Stomach (tissue), 8 donors: ENCODE measurements at regions not wholly inside any gene's neighbourhood (a gene's known extent, or its start where the extent isn't known, plus 50 kb on each side); places are given as distances from the start of the nearest gene placed in this dataset.
"Not testable (repeated sequence)": the region's sequence is repeated elsewhere in the genome, so short reads cannot be mapped to it uniquely, and the experiment has no call there.

Experiments used
- DNase-seq, 2 donors: peaks; one replicate each; pipeline versions ENCODE4 v3.0.0 to v3.0.0-alpha.2; 2013 to 2019
- H3K27ac ChIP-seq, 5 donors: fragments of 200-600 bp in 4 of 5; sonication (generic) in 4 of 5; one replicate each; pipeline ENCODE4 v1.5.1; 2013 to 2019; ENCODE audit warnings: mild to moderate bottlenecking in 1 of 5, moderate library complexity in 1 of 5
- H3K27me3 ChIP-seq, 3 donors: fragments of 200-600 bp; sonication (generic); one replicate each; pipeline ENCODE4 v1.5.1; 2017 to 2019; ENCODE audit warnings: mixed run types in 1 of 3
- H3K36me3 ChIP-seq, 4 donors: fragments of 200-600 bp; sonication (generic); 1 replicate in 3 of 4; 2 replicates in 1 of 4; pipeline ENCODE4 v1.5.1; 2016 to 2019
- H3K4me1 ChIP-seq, 4 donors: fragments of 200-600 bp; sonication (generic); one replicate each; pipeline ENCODE4 v1.5.1; 2016 to 2019
- H3K4me3 ChIP-seq, 4 donors: fragments of 200-600 bp; sonication (generic) in 3 of 4; one replicate each; pipeline ENCODE4 v1.5.1; 2016 to 2019; ENCODE audit warnings: mild to moderate bottlenecking in 1 of 4
- H3K9me3 ChIP-seq, 4 donors: fragments of 200-600 bp; sonication (generic); one replicate each; pipeline ENCODE4 v1.5.1; 2016 to 2019
- EP300 ChIP-seq: sonication (generic); formaldehyde crosslinking; IDR thresholded peaks from one replicate; pipeline ENCODE4 v1.6.1; 2017; ENCODE audit warnings: antibody characterized with exemption
- POLR2A ChIP-seq, 4 donors: fragments of 450-650 bp; IDR thresholded peaks; one replicate each; pipeline ENCODE4 v1.6.1; 2016; ENCODE audit warnings: antibody characterized with exemption in 4 of 4, control low read depth in 2 of 4, mild to moderate bottlenecking in 1 of 4, moderate library complexity in 1 of 4
- POLR2AphosphoS5 ChIP-seq, 3 donors: sonication (generic); formaldehyde crosslinking; IDR thresholded peaks; one replicate each; pipeline ENCODE4 v1.6.1; 2016; ENCODE audit warnings: antibody characterized with exemption in 3 of 3
- WGBS, 5 donors: extraction: QIAGEN DNeasy Blood & Tissue Kit in 3 of 5; methylation state at CpG; one replicate each; pipeline versions ENCODE4 v1.1.5 to v1.1.7; 2013 to 2018; 5-methylcytosine and 5-hydroxymethylcytosine counted together
- intact Hi-C: fragments of 100-400 bp; cut with DNase I; formaldehyde crosslinking; loops from one replicate; pipeline ENCODE4 v1.15.1; 2023; ENCODE audit warnings: low total_unique reads
- TF ChIP-seq, protein P1 (sequence below), 7 experiments: fragments of 450-650 bp in 4 of 7; fragments of 200-600 bp in 3 of 7; sonication (generic) in 3 of 7; IDR thresholded peaks; one replicate each; pipeline ENCODE4 v1.5.1; 2016 to 2019; ENCODE audit warnings: antibody characterized with exemption in 7 of 7, control low read depth in 2 of 7, mild to moderate bottlenecking in 1 of 7
- donor health status: healthy with polysubstance abuse.
- donor health status: Bipolar disorder and iron deficiency.
- donor health status: healthy.

DNA sequence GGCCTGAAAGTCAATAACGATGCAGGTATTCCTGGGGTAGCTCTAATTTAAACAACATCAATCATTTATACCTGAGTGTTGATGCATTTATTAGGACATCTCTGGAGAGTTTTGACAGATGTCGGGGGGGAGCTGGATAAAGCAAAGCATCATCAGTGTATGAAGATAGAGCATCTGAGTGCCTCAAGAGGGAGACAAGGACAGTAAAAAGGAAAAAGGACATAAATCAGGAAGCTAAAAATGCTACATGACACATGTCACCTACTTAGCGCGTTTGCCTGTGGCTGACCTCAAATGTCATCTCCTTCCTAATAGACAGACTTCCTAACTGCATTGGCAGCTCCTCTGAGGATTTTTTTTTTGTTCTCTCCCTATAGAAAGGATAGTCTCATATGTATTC, 259.5 kb upstream of the PKP2 start:
- intact Hi-C loops: no loop called here

DNA sequence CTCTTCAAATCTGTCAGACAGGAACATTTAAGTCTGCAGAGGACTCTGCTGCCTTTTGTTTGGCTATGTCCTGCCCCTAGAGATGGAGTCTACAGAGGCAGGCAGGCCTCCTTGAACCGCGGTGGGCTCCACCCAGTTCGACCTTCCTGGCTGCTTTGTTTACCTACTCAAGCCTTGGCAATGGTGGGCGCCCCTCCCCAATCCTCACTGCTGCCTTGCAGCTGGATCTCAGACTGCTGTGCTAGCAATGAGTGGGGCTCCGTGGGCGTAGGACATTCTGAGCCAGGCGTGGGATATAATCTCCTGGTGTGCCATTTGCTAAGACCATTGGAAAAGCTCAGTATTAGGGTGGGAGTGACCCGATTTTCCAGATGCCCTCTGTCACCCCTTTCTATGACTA, 250.7 kb upstream of the PKP2 start:
- H3K27ac ChIP-seq, DNase-seq, H3K4me3 ChIP-seq, H3K36me3 ChIP-seq, H3K27me3 ChIP-seq, H3K4me1 ChIP-seq, intact Hi-C loops: not testable (repeated sequence)
- H3K9me3 ChIP-seq: peaks cover 0 to 36% (median 15%) of the 10 kb centered on the region in 4 donors
- WGBS, 5 donors: 86 to 100% (median 90%) methylated on average over 3 to 8 of the region's 8 CpGs; no CpG with 5 or more reads in 1 of the 5 donors

More for the DNA sequence above, 259.5 kb upstream of the PKP2 start:
- Histone ChIP-seq H3K4me3 (no peak overlapping the region), H3K27ac (no peak overlapping the region), H3K9me3 (peaks cover 0 to 36% (median 14%) of the 10 kb centered on the region in 4 donors), H3K4me1 (no peaks in the 10 kb centered on the region), H3K27me3 (no peaks in the 10 kb centered on the region), H3K36me3 (no peaks in the 10 kb centered on the region)
- 54 to 75% (median 60%) methylated on average over 4 of the region's 4 CpGs for whole genome bisulfite sequencing, 5 donors
- TF ChIP-seq EP300: no peak
- TF ChIP-seq, protein P1, sequence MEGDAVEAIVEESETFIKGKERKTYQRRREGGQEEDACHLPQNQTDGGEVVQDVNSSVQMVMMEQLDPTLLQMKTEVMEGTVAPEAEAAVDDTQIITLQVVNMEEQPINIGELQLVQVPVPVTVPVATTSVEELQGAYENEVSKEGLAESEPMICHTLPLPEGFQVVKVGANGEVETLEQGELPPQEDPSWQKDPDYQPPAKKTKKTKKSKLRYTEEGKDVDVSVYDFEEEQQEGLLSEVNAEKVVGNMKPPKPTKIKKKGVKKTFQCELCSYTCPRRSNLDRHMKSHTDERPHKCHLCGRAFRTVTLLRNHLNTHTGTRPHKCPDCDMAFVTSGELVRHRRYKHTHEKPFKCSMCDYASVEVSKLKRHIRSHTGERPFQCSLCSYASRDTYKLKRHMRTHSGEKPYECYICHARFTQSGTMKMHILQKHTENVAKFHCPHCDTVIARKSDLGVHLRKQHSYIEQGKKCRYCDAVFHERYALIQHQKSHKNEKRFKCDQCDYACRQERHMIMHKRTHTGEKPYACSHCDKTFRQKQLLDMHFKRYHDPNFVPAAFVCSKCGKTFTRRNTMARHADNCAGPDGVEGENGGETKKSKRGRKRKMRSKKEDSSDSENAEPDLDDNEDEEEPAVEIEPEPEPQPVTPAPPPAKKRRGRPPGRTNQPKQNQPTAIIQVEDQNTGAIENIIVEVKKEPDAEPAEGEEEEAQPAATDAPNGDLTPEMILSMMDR (IDR thresholded peaks at IDR 0.05): no peak
- no peak for TF ChIP-seq POLR2AphosphoS5 (IDR thresholded peaks at IDR 0.05)
- TF ChIP-seq POLR2A (IDR thresholded peaks at IDR 0.05): no peak
- DNase-seq: no peak

DNA sequence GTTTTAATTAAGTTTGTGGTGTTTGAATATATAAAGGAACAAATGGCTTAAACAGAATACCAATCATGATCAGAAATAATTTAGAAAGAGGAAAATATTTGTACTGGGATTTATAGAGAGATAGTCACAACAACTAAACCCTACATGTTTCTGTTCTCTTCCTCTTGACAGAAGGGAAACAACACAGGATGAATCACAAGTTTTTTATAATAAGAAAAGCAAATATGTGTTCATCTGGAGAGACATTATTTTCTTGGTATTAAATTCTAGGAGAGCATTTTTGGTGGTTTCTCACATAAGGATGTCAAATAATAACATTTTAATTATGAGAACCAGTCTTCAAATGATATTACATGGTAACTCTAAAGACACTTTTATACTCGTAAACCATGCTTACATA, 232.9 kb upstream of the PKP2 start:
- 82 to 94% (median 87%) methylated on average over 1 of the region's 1 CpG for WGBS, 5 donors
- no peak overlapping the region for H3K27ac ChIP-seq
- no peak for TF ChIP-seq POLR2AphosphoS5 (IDR thresholded peaks at IDR 0.05)
- TF ChIP-seq EP300: no peak
- TF ChIP-seq, protein P1 (IDR thresholded peaks at IDR 0.05): no peak
- H3K27me3 ChIP-seq: no peaks in the 10 kb centered on the region
- H3K4me3 ChIP-seq: no peak overlapping the region
- H3K4me1 ChIP-seq: no peaks in the 10 kb centered on the region
- H3K36me3 ChIP-seq: no peaks in the 10 kb centered on the region
- no peak for DNase-seq
- H3K9me3 ChIP-seq: no peaks in the 10 kb centered on the region
- intact Hi-C loops: no loop called here

DNA sequence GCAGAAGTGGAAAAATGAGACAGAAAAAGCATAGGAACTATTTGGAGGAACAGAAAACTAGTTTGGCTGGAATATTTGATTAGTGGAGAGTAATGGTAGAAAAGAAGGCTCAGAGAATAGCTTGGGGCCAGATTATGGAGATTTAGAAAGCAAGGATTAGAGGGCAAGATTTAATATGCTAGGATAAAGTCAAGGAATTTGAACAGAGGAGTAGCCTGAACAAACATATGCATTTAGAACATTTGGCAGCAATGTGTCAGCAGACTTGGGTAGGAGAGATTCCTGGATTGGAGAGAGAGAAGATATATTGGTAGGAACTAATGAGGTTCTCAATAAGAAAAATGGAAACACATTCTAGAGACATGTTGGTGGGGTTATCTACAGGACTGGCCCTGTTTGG, 229.2 kb upstream of the PKP2 start:
- no peak for DNase-seq
- Histone ChIP-seq H3K9me3 (no peaks in the 10 kb centered on the region), H3K4me1 (no peaks in the 10 kb centered on the region), H3K27ac (no peak overlapping the region), H3K27me3 (no peaks in the 10 kb centered on the region), H3K4me3 (no peak overlapping the region), H3K36me3 (no peaks in the 10 kb centered on the region)
- TF ChIP-seq POLR2AphosphoS5 (IDR thresholded peaks at IDR 0.05): no peak
- TF ChIP-seq, protein P1 (IDR thresholded peaks at IDR 0.05): no peak
- no peak for TF ChIP-seq POLR2A (IDR thresholded peaks at IDR 0.05)
- no peak for TF ChIP-seq EP300
- intact Hi-C loops: no loop called here

DNA sequence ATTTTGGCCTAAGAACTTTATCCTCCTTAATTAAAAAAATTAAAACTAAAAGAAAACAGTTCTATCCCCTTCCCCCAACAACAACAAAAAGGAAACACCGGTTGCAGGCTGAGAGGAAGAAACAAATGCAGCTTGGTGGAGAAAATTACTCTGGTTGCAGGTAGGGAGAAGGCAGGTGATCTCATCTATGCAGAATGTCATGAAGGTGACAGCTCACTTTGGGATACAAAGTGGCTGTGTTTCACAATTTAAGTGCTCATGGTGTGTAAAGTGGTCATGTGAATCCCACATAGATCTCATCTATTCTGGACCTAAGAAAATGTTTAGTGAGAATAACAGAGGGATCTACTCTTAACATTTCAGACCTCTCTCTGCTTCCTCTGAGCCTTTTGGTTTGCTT, 219.7 kb upstream of the PKP2 start:
- H3K9me3 ChIP-seq: no peaks in the 10 kb centered on the region
- H3K4me3 ChIP-seq: no peak overlapping the region
- H3K36me3 ChIP-seq: no peaks in the 10 kb centered on the region
- DNase-seq: no peak
- H3K27me3 ChIP-seq: no peaks in the 10 kb centered on the region
- 46 to 64% (median 54%) methylated on average over 1 of the region's 1 CpG for WGBS, 5 donors
- no peak overlapping the region for H3K27ac ChIP-seq
- TF ChIP-seq, protein P1 (IDR thresholded peaks at IDR 0.05): no peak
- no peak for TF ChIP-seq EP300
- TF ChIP-seq POLR2A (IDR thresholded peaks at IDR 0.05): no peak
- TF ChIP-seq POLR2AphosphoS5 (IDR thresholded peaks at IDR 0.05): no peak
- no peaks in the 10 kb centered on the region for H3K4me1 ChIP-seq
- intact Hi-C loops: no loop called here
